Lung microvascular endothelial cell (primary cell): ENCODE measurements at regions not wholly inside any gene's neighbourhood (a gene's known extent, or its start where the extent isn't known, plus 50 kb on each side); places are given as distances from the start of the nearest gene placed in this dataset.

Experiments
- DNase-seq, 2 donors: peaks; one replicate each; pipeline versions ENCODE4 v3.0.0 to v3.0.0-alpha.2; 2010; ENCODE audit warnings: low read depth in 2 of 2

- DNase-seq, result peak; percentile 42 to 50
These were observed 108.1 kb downstream of the DHX15 start for GRCh38 chr4:24476282-24476681.

GRCh38 chr4:24475756-24476155 lies 108.6 kb downstream of the DHX15 start:
- no peak for DNase-seq

- DNase-seq, result peak; percentile 9 to 35
These were observed 111.0 kb downstream of the DHX15 start for GRCh38 chr4:24473309-24473721.

GRCh38 chr4:24472514-24473308 lies 111.6 kb downstream of the DHX15 start:
- DNase-seq, result peak; percentile 77 to 85

- no peak for DNase-seq
These were observed 112.2 kb downstream of the DHX15 start for GRCh38 chr4:24472161-24472510.

GRCh38 chr4:24471486-24472160 lies 112.7 kb downstream of the DHX15 start:
- DNase-seq, result peak; percentile 6 to 9

- peak; percentile 50 to 56 for DNase-seq
These were observed 113.5 kb downstream of the DHX15 start for GRCh38 chr4:24470666-24471485.

DNA sequence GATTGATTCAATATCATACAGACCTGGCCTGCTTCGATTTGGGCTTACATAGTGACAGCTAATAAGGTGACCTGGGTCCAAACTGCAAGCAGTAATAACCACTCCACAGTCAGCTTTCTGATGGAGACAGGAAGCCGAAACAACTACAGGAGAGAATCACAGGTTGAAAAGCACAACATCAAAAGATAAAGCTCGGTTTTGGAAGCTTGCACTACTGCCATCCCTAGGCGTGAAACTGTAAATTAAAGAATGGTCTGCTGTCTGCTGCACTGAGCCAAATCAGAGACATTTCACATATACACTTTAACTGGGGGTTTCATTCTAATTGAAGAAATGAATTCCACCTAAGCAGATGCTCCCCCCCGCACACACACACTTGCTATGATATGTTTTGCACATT lies 116.3 kb downstream of the DHX15 start:
- DNase-seq, result no peak

DNA sequence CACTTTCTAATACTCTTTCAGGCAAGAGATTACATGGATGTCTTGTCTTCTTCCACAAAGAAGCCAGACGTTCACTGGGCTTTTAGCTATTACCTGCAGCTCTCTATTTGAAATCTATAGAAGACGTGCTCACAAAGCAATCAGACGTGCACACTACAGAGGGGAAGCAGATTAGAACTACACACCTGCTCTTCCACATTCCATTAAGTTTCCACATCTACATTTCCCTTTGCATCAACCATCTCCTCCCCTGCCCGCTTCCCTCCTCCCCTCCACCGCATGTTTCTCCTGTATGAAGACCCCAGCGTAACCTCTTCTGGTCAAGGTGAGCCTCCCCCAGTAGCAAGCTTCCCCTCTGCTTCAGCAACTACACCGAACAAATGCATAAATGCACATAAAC lies 119.8 kb downstream of the DHX15 start:
- DNase-seq, result no peak

- no peak for DNase-seq
These were observed 127.9 kb downstream of the DHX15 start for GRCh38 chr4:24456431-24456830.

- DNase-seq, result no peak
These were observed 130.4 kb downstream of the DHX15 start for GRCh38 chr4:24453951-24454350.

DNA sequence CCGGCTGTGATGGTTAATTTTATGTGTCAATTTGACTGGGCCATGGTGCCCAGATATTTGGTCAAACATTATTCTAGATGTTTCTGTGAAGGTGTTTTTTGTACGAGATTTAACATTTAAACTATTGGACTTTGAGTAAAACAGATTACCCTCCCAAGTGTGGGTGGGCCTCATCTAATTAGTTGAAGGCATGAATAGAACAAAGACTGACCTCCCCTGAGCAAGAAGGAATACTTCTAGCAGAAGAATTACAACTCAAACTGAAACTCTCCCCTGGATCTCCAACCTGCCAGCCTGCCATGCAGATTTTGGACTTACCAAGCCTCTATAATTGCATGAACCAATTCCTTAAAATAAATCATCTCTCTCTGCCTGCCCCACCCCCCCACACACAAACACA lies 132.5 kb downstream of the DHX15 start:
- DNase-seq, result no peak

- DNase-seq, result peak in 1 of 2 donors; percentile 27
These were observed 141.2 kb downstream of the DHX15 start for GRCh38 chr4:24443200-24443599.

GRCh38 chr4:24440765-24441164 lies 143.6 kb downstream of the DHX15 start:
- no peak for DNase-seq

DNA sequence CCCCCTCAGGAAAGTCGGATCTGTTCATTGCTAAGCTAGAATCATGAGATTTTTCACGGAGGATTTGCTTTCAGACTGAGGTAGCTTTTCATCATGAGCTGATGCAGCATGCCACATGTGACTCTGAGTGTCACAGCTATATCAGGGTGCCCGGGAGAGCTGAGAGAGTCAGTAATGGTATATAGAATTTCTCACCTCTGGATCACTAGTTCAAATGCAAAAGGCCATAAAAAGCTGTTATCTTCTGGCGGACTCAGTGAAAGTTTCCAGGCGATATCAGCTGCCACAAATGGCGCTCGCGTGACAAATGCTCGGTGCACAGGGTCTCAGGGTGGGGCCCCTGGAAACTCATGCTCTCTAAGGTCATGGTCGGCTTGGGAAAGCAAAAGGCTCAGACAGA lies 150.1 kb downstream of the DHX15 start:
- no peak for DNase-seq

- DNase-seq, result no peak
These were observed 150.7 kb downstream of the DHX15 start for GRCh38 chr4:24433515-24434214.

DNA sequence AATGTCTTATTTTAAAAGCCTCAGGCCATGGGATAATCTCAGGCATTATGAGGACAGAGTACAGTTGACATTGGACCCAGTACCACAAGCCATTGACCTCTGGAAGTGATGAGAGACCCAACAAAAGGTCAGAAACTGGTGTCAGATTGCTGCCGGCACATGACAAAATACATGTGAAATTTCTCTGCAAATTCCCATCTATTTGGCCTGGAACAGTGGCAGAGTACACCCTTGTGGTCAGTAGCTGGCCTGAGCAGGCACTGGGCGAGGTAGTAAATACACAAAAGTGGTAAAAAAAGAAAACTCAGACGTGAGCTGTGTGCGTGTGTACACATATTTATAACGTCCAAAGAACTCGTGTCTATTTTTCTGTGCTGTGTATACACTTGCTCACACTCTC lies 155.5 kb downstream of the DHX15 start:
- DNase-seq, result no peak

GRCh38 chr4:24426557-24426956 lies 157.8 kb downstream of the DHX15 start:
- no peak for DNase-seq

DNA sequence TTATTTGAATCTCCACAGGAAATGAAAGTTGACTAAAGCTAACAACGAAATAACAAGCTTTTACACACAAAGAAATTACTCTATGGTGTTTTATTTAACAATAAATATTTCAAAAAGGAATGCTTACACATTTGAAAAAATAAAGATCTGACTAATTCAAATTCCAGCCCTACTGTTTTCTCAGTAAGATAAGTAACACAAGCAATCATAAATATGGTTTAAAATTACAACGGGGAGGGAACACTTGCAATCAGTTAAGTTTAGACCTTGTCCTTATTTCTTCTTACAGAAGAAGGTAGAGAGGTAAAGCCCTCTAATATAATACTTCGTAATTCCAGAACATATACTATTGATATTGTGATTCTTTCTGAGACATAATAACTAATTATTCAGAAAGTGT lies 158.5 kb downstream of the DHX15 start:
- DNase-seq, result no peak

DNA sequence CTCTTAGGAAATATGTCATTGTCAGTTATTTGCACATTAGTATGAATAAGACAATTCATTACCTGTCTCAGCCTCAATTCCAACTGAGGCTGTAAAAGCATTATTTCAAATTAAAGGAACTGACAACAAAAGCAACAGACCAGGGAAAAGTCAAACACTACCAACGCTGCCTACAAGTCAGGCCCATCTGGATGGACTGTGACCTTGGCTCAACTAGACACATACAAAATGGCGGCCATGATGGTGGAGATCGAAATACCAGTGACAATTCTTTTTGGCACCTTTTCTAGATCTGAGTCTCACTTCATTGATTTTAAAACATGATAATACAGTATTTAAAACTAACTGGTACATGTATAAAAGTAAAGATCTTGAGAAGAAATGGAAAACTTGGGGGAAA lies 160.7 kb downstream of the DHX15 start:
- no peak for DNase-seq

DNA sequence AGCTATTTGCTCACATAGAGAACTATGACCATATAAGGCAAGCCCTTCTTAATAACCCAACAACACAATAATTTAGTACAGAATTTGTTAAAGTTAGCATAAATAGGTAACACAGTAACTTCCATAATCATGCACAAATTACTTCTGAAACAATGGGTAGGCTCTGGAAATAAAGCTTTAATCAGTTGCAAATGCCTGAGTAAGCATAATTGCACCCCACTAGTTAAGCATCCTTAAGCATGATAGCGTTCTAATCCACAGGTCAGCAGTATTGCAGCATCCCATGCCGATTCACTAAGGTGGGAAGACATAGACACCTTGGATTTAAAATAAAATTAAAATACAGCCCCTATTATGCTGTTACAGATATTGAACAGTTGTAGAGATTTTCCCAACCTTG lies 161.7 kb downstream of the DHX15 start:
- DNase-seq, result no peak
